ENCODE measurements at regions not wholly inside any gene's neighbourhood (a gene's known extent, or its start where the extent isn't known, plus 50 kb on each side); places are given as distances from the start of the nearest gene placed in this dataset.

DNA sequence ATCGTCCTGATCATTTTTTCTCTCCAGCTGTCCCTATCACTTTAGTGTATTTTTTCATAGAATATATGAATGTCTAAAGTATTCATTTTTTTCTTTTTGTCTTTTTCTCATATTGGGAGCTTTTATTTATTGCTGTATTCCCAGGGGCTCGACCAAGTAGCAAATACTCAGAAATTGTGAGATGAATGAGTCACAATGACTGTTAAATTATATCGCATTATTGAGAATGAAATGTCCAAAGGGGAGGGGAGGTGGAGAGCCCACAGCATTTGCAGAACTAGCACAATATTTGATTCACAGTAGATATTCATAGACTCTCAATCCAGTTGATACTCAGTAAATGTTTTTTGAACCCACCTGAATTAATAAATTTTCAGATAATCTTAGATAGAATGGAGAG lies 543.6 kb upstream of the FAM241A start:
- no peak for DNase-seq (ENCODE audit: low spot score)
- no peak for TF ChIP-seq CTCF (IDR thresholded peaks at IDR 0.05; ENCODE audit: unreplicated experiment)
- Mint-ChIP-seq H3K4me1 (ENCODE audit: unreplicated experiment) (no peaks in the 10 kb centered on the region), H3K4me3 (ENCODE audit: unreplicated experiment) (no peak overlapping the region), H3K27me3 (ENCODE audit: unreplicated experiment) (peaks cover 1% of the 10 kb centered on the region), H3K27ac (ENCODE audit: unreplicated experiment) (no peak overlapping the region), H3K36me3 (ENCODE audit: low read depth, unreplicated experiment) (no peaks in the 10 kb centered on the region), H3K9me3 (ENCODE audit: unreplicated experiment) (no peaks in the 10 kb centered on the region)

GRCh38 chr4:111602848-111603247 lies 542.4 kb upstream of the FAM241A start:
- Mint-ChIP-seq H3K27ac (ENCODE audit: unreplicated experiment) (no peak overlapping the region), H3K4me1 (ENCODE audit: unreplicated experiment) (no peaks in the 10 kb centered on the region), H3K36me3 (ENCODE audit: low read depth, unreplicated experiment) (no peaks in the 10 kb centered on the region), H3K9me3 (ENCODE audit: unreplicated experiment) (no peaks in the 10 kb centered on the region), H3K4me3 (ENCODE audit: unreplicated experiment) (no peak overlapping the region), H3K27me3 (ENCODE audit: unreplicated experiment) (peaks cover 1% of the 10 kb centered on the region)
- TF ChIP-seq CTCF (IDR thresholded peaks at IDR 0.05; ENCODE audit: unreplicated experiment), result no peak
- no peak for DNase-seq (ENCODE audit: low spot score)

DNA sequence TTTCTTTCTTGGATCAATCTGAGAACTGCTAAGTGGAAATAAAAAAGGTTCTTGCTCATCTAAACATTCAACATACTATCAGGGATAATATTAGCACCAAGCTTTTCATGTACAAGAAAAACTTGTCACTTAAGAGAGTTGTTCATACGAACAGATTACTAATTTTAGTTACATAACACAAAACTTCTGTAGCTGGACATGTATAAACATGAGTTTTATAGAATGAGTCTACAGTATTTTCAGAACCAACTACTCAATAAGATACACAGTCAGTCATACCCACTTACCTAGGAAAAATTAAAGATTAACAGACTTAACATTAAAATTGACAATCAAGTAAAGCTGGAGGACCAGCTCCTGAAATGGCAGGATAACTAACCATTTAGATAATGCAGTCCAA lies 540.1 kb upstream of the FAM241A start:
- Mint-ChIP-seq H3K4me1 (ENCODE audit: unreplicated experiment) (no peaks in the 10 kb centered on the region), H3K36me3 (ENCODE audit: low read depth, unreplicated experiment) (no peaks in the 10 kb centered on the region), H3K27ac (ENCODE audit: unreplicated experiment) (no peak overlapping the region), H3K27me3 (ENCODE audit: unreplicated experiment) (peaks cover 1% of the 10 kb centered on the region), H3K9me3 (ENCODE audit: unreplicated experiment) (no peaks in the 10 kb centered on the region), H3K4me3 (ENCODE audit: unreplicated experiment) (no peak overlapping the region)
- no peak for TF ChIP-seq CTCF (IDR thresholded peaks at IDR 0.05; ENCODE audit: unreplicated experiment)
- DNase-seq (ENCODE audit: low spot score), result no peak

GRCh38 chr4:111610681-111611080 lies 534.6 kb upstream of the FAM241A start:
- no peak overlapping the region for H3K27ac Mint-ChIP-seq (ENCODE audit: unreplicated experiment)
- no peaks in the 10 kb centered on the region for H3K9me3 Mint-ChIP-seq (ENCODE audit: unreplicated experiment)
- TF ChIP-seq CTCF (IDR thresholded peaks at IDR 0.05; ENCODE audit: unreplicated experiment), result no peak
- H3K36me3 Mint-ChIP-seq (ENCODE audit: low read depth, unreplicated experiment), result no peaks in the 10 kb centered on the region
- no peak for DNase-seq (ENCODE audit: low spot score)
- no peaks in the 10 kb centered on the region for H3K27me3 Mint-ChIP-seq (ENCODE audit: unreplicated experiment)
- H3K4me1 Mint-ChIP-seq (ENCODE audit: unreplicated experiment), result no peaks in the 10 kb centered on the region
- H3K4me3 Mint-ChIP-seq (ENCODE audit: unreplicated experiment), result no peak overlapping the region

- DNase-seq (ENCODE audit: low spot score), result no peak
- no peak for TF ChIP-seq CTCF (IDR thresholded peaks at IDR 0.05; ENCODE audit: unreplicated experiment)
- Mint-ChIP-seq H3K9me3 (ENCODE audit: unreplicated experiment) (no peaks in the 10 kb centered on the region), H3K27ac (ENCODE audit: unreplicated experiment) (no peak overlapping the region), H3K4me1 (ENCODE audit: unreplicated experiment) (no peaks in the 10 kb centered on the region), H3K4me3 (ENCODE audit: unreplicated experiment) (no peak overlapping the region), H3K36me3 (ENCODE audit: low read depth, unreplicated experiment) (no peaks in the 10 kb centered on the region), H3K27me3 (ENCODE audit: unreplicated experiment) (no peaks in the 10 kb centered on the region)
These were observed 526.3 kb upstream of the FAM241A start for GRCh38 chr4:111618908-111619307.
